D721Med (cell line): ENCODE measurements at regions not wholly inside any gene's neighbourhood (a gene's known extent, or its start where the extent isn't known, plus 50 kb on each side); places are given as distances from the start of the nearest gene placed in this dataset.

ENCODE experiments used
- DNase-seq: peaks from one replicate; pipeline ENCODE4 v3.0.0; 2011; ENCODE audit warnings: low spot score; ENCODE audit not compliant: insufficient read length
- FAIRE-seq: peaks from 2 replicates; lab custom pipeline; 2011; peaks lifted over from hg19 to GRCh38; lab: Jason Lieb, UNC
- CTCF ChIP-seq: IDR thresholded peaks from 2 replicates; pipeline ENCODE4 v1.5.1; 2012; ENCODE audit warnings: mild to moderate bottlenecking, control low read depth; ENCODE audit not compliant: insufficient read depth; ENCODE audit errors: missing control alignments

- no peak for TF ChIP-seq CTCF
- no peak for FAIRE-seq
- no peak for DNase-seq
Observed at GRCh38 chr9:80516679-80517078, 944.9 kb downstream of the TLE4 start.

- no peak for TF ChIP-seq CTCF
- DNase-seq (no peak), FAIRE-seq (no peak)
Observed at GRCh38 chr9:80509358-80509757, 937.6 kb downstream of the TLE4 start.

GRCh38 chr9:80507611-80508010, 935.8 kb downstream of the TLE4 start:
- FAIRE-seq (no peak), DNase-seq (no peak)
- no peak for TF ChIP-seq CTCF

- FAIRE-seq (peak; percentile 71), DNase-seq (no peak)
- no peak for TF ChIP-seq CTCF
Observed at GRCh38 chr9:80504601-80505230, 933.0 kb downstream of the TLE4 start.

- FAIRE-seq (no peak), DNase-seq (no peak)
- no peak for TF ChIP-seq CTCF
Observed at GRCh38 chr9:80503671-80504281, 932.0 kb downstream of the TLE4 start.

GRCh38 chr9:80502306-80502705, 930.5 kb downstream of the TLE4 start:
- TF ChIP-seq CTCF = no peak
- DNase-seq (no peak), FAIRE-seq (peak; percentile 32)

- TF ChIP-seq CTCF = no peak
- no peak for DNase-seq
- no peak for FAIRE-seq
Observed at GRCh38 chr9:80501635-80502034, 929.9 kb downstream of the TLE4 start.
